Rectal smooth muscle tissue (tissue), 1 donor: ENCODE measurements at regions not wholly inside any gene's neighbourhood (a gene's known extent, or its start where the extent isn't known, plus 50 kb on each side); places are given as distances from the start of the nearest gene placed in this dataset.

ENCODE experiments used
- H3K27ac ChIP-seq: one replicate; pipeline ENCODE4 v1.7.0; 2013; ENCODE audit warnings: low read depth, low read length, inconsistent platforms
- H3K27me3 ChIP-seq: one replicate; pipeline ENCODE4 v1.7.0; 2013; ENCODE audit warnings: low read length; ENCODE audit not compliant: control insufficient read depth, insufficient read depth
- H3K36me3 ChIP-seq: one replicate; pipeline ENCODE4 v1.7.0; 2013; ENCODE audit warnings: low read length; ENCODE audit not compliant: control insufficient read depth, insufficient read depth
- H3K4me1 ChIP-seq: one replicate; pipeline ENCODE4 v1.7.0; 2013; ENCODE audit warnings: low read length; ENCODE audit not compliant: control insufficient read depth, insufficient read depth
- H3K4me3 ChIP-seq: one replicate; pipeline ENCODE4 v1.7.0; 2013; ENCODE audit warnings: low read length
- H3K9ac ChIP-seq: one replicate; pipeline ENCODE4 v1.7.0; 2013; ENCODE audit warnings: low read length

- no peaks in the 10 kb centered on the region for H3K36me3 ChIP-seq
- no peak overlapping the region for H3K27ac ChIP-seq
- no peaks in the 10 kb centered on the region for H3K27me3 ChIP-seq
- H3K4me3 ChIP-seq, result no peak overlapping the region
- H3K9ac ChIP-seq, result no peak overlapping the region
- H3K4me1 ChIP-seq, result no peaks in the 10 kb centered on the region
Observed at GRCh38 chr11:92329646-92330045, 105.0 kb downstream of the FAT3 start.

- H3K4me1 ChIP-seq, result no peaks in the 10 kb centered on the region
Observed at GRCh38 chr11:92330114-92330513, 105.5 kb downstream of the FAT3 start.

GRCh38 chr11:92332986-92333385 lies 108.4 kb downstream of the FAT3 start:
- Histone ChIP-seq H3K4me1 (no peaks in the 10 kb centered on the region), H3K27ac (no peak overlapping the region), H3K36me3 (no peaks in the 10 kb centered on the region), H3K27me3 (no peaks in the 10 kb centered on the region), H3K4me3 (no peak overlapping the region), H3K9ac (no peak overlapping the region)

More at GRCh38 chr11:92330114-92330513, 105.5 kb downstream of the FAT3 start:
- no peak overlapping the region for H3K4me3 ChIP-seq
- no peak overlapping the region for H3K27ac ChIP-seq
- no peak overlapping the region for H3K9ac ChIP-seq
- H3K36me3 ChIP-seq, result no peaks in the 10 kb centered on the region
- H3K27me3 ChIP-seq, result no peaks in the 10 kb centered on the region

GRCh38 chr11:92340839-92341238 lies 116.2 kb downstream of the FAT3 start:
- Histone ChIP-seq H3K27ac (no peak overlapping the region), H3K4me1 (no peaks in the 10 kb centered on the region), H3K4me3 (no peak overlapping the region), H3K36me3 (no peaks in the 10 kb centered on the region), H3K27me3 (no peaks in the 10 kb centered on the region), H3K9ac (no peak overlapping the region)

- H3K4me3 ChIP-seq, result no peak overlapping the region
- H3K27me3 ChIP-seq, result no peaks in the 10 kb centered on the region
- H3K4me1 ChIP-seq, result no peaks in the 10 kb centered on the region
- H3K27ac ChIP-seq, result no peak overlapping the region
- no peak overlapping the region for H3K9ac ChIP-seq
- no peaks in the 10 kb centered on the region for H3K36me3 ChIP-seq
Observed at GRCh38 chr11:92342034-92342720, 117.6 kb downstream of the FAT3 start.

GRCh38 chr11:92342886-92343285 lies 118.3 kb downstream of the FAT3 start:
- Histone ChIP-seq H3K27ac (no peak overlapping the region), H3K4me1 (no peaks in the 10 kb centered on the region), H3K27me3 (no peaks in the 10 kb centered on the region), H3K9ac (no peak overlapping the region), H3K4me3 (no peak overlapping the region), H3K36me3 (no peaks in the 10 kb centered on the region)

GRCh38 chr11:92346220-92346619 lies 121.6 kb downstream of the FAT3 start:
- H3K9ac ChIP-seq, result no peak overlapping the region
- no peak overlapping the region for H3K4me3 ChIP-seq
- H3K4me1 ChIP-seq, result no peaks in the 10 kb centered on the region
- H3K27ac ChIP-seq, result no peak overlapping the region
- H3K36me3 ChIP-seq, result no peaks in the 10 kb centered on the region
- no peaks in the 10 kb centered on the region for H3K27me3 ChIP-seq

GRCh38 chr11:92347454-92347853 lies 122.8 kb downstream of the FAT3 start:
- H3K9ac ChIP-seq, result no peak overlapping the region
- no peaks in the 10 kb centered on the region for H3K4me1 ChIP-seq
- no peaks in the 10 kb centered on the region for H3K36me3 ChIP-seq
- no peaks in the 10 kb centered on the region for H3K27me3 ChIP-seq
- no peak overlapping the region for H3K27ac ChIP-seq
- H3K4me3 ChIP-seq, result no peak overlapping the region

- no peak overlapping the region for H3K4me3 ChIP-seq
- H3K27me3 ChIP-seq, result no peaks in the 10 kb centered on the region
- H3K9ac ChIP-seq, result no peak overlapping the region
- no peaks in the 10 kb centered on the region for H3K36me3 ChIP-seq
- H3K27ac ChIP-seq, result no peak overlapping the region
- no peaks in the 10 kb centered on the region for H3K4me1 ChIP-seq
Observed at GRCh38 chr11:92349486-92350156, 125.0 kb downstream of the FAT3 start.

GRCh38 chr11:92357344-92357743 lies 132.7 kb downstream of the FAT3 start:
- Histone ChIP-seq H3K9ac (no peak overlapping the region), H3K27ac (no peak overlapping the region), H3K4me3 (no peak overlapping the region), H3K36me3 (no peaks in the 10 kb centered on the region), H3K27me3 (no peaks in the 10 kb centered on the region), H3K4me1 (no peaks in the 10 kb centered on the region)

GRCh38 chr11:92357841-92358240 lies 133.2 kb downstream of the FAT3 start:
- no peak overlapping the region for H3K4me3 ChIP-seq
- H3K4me1 ChIP-seq, result no peaks in the 10 kb centered on the region
- no peak overlapping the region for H3K27ac ChIP-seq
- H3K27me3 ChIP-seq, result no peaks in the 10 kb centered on the region
- H3K9ac ChIP-seq, result no peak overlapping the region
- H3K36me3 ChIP-seq, result no peaks in the 10 kb centered on the region

- H3K27me3 ChIP-seq, result no peaks in the 10 kb centered on the region
- no peaks in the 10 kb centered on the region for H3K4me1 ChIP-seq
- no peak overlapping the region for H3K4me3 ChIP-seq
- no peak overlapping the region for H3K9ac ChIP-seq
- H3K36me3 ChIP-seq, result no peaks in the 10 kb centered on the region
- no peak overlapping the region for H3K27ac ChIP-seq
Observed at GRCh38 chr11:92361551-92361950, 136.9 kb downstream of the FAT3 start.

GRCh38 chr11:92362989-92363388 lies 138.4 kb downstream of the FAT3 start:
- Histone ChIP-seq H3K4me3 (no peak overlapping the region), H3K36me3 (no peaks in the 10 kb centered on the region), H3K9ac (no peak overlapping the region), H3K27me3 (no peaks in the 10 kb centered on the region), H3K4me1 (no peaks in the 10 kb centered on the region), H3K27ac (no peak overlapping the region)
